NOMO-1 treated with DMSO at 0.1 percent for 48 hours (cell line): ENCODE measurements at regions not wholly inside any gene's neighbourhood (a gene's known extent, or its start where the extent isn't known, plus 50 kb on each side); places are given as distances from the start of the nearest gene placed in this dataset.

Experiments used
- DNase-seq: peaks from one replicate; lab custom pipeline; 2025; ENCODE audit not compliant: unreplicated experiment; lab: John Stamatoyannopoulos, UW

- DNase-seq, result no peak
These were observed 70.4 kb downstream of the RCN1 start for GRCh38 chr11:32161293-32161692.

- no peak for DNase-seq
These were observed 71.5 kb downstream of the RCN1 start for GRCh38 chr11:32162351-32162750.

- no peak for DNase-seq
These were observed 72.0 kb downstream of the RCN1 start for GRCh38 chr11:32162906-32163305.

GRCh38 chr11:32163557-32163956 lies 72.7 kb downstream of the RCN1 start:
- DNase-seq, result no peak

- DNase-seq, result no peak
These were observed 74.0 kb downstream of the RCN1 start for GRCh38 chr11:32164836-32165235.

- DNase-seq, result no peak
These were observed 78.0 kb downstream of the RCN1 start for GRCh38 chr11:32168924-32169323.

- no peak for DNase-seq
These were observed 80.6 kb downstream of the RCN1 start for GRCh38 chr11:32171445-32171844.

- DNase-seq, result no peak
These were observed 81.4 kb downstream of the RCN1 start for GRCh38 chr11:32172041-32172847.

GRCh38 chr11:32172848-32173834 lies 82.3 kb downstream of the RCN1 start:
- DNase-seq, result no peak

GRCh38 chr11:32173977-32174376 lies 83.1 kb downstream of the RCN1 start:
- no peak for DNase-seq

GRCh38 chr11:32176223-32176934 lies 85.5 kb downstream of the RCN1 start:
- DNase-seq, result peak; percentile 63

GRCh38 chr11:32178692-32179091 lies 87.8 kb downstream of the RCN1 start:
- DNase-seq, result no peak

GRCh38 chr11:32183512-32183911 lies 92.6 kb downstream of the RCN1 start:
- no peak for DNase-seq

GRCh38 chr11:32184041-32184722 lies 93.3 kb downstream of the RCN1 start:
- no peak for DNase-seq

GRCh38 chr11:32184723-32185376 lies 94.0 kb downstream of the RCN1 start:
- DNase-seq, result no peak

- DNase-seq, result no peak
These were observed 95.2 kb downstream of the RCN1 start for GRCh38 chr11:32186118-32186517.

- DNase-seq, result no peak
These were observed 96.2 kb downstream of the RCN1 start for GRCh38 chr11:32187111-32187510.

GRCh38 chr11:32188785-32189184 lies 97.9 kb downstream of the RCN1 start:
- no peak for DNase-seq

- no peak for DNase-seq
These were observed 105.3 kb downstream of the RCN1 start for GRCh38 chr11:32196137-32196536.

- DNase-seq, result no peak
These were observed 107.2 kb downstream of the RCN1 start for GRCh38 chr11:32198053-32198452.
